Dermis blood vessel endothelial cell (primary cell): ENCODE measurements at regions not wholly inside any gene's neighbourhood (a gene's known extent, or its start where the extent isn't known, plus 50 kb on each side); places are given as distances from the start of the nearest gene placed in this dataset.

Source experiments
- DNase-seq: peaks from one replicate; pipeline ENCODE4 v3.0.0; 2010

- no peak for DNase-seq
Observed at GRCh38 chr9:135032041-135032835, 55.2 kb upstream of the OLFM1 start.

DNA sequence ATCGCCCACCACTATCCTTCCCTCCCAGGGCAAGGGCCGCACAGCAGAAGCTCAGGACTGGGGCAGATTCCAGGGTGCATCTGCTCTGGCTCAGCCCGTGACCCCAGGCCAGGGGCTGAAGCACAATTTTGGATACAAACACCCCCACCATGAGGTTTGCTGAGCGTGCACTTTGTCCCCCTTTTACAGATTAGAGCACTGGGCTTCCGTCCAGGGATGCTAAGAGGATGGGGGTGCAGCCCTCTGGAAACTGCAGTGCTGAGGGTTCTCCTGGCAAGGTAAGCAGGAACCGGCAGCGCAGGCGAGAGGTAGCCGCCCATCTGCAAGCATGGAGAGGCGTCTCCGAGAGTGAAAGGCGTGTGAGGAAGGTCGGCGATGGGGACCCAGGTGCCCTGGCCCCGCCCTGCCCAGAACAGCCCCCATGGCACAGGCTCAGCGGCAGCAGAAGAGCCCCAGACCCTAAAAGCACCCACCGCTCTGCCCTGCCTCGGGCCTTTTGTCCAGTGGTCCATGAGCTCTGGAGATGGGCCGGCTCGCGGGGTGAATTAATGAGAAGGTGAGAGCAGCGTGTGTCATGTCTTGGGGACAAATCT lies 54.5 kb upstream of the OLFM1 start:
- DNase-seq: no peak

DNA sequence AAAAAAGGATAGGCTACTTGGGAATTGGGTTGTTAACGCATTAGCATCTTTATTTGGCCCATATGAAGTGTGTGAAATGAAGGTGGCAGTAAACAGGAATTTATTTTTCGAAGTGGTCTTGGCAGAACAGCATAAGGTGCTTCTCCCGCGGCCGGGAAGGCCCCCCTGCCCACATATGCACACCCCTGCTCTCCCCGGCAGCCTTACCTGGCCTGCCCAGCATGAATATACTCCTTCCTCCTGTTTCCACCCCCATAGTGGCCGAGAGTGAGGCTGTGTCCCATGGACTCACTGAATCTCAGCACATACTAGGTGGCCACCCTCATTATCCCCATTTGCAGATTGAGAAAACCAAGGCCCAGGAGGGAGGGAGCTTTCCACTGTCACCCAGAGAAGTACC lies 54.0 kb upstream of the OLFM1 start:
- no peak for DNase-seq

- no peak for DNase-seq
Observed at GRCh38 chr9:135034106-135034505, 53.4 kb upstream of the OLFM1 start.

DNA sequence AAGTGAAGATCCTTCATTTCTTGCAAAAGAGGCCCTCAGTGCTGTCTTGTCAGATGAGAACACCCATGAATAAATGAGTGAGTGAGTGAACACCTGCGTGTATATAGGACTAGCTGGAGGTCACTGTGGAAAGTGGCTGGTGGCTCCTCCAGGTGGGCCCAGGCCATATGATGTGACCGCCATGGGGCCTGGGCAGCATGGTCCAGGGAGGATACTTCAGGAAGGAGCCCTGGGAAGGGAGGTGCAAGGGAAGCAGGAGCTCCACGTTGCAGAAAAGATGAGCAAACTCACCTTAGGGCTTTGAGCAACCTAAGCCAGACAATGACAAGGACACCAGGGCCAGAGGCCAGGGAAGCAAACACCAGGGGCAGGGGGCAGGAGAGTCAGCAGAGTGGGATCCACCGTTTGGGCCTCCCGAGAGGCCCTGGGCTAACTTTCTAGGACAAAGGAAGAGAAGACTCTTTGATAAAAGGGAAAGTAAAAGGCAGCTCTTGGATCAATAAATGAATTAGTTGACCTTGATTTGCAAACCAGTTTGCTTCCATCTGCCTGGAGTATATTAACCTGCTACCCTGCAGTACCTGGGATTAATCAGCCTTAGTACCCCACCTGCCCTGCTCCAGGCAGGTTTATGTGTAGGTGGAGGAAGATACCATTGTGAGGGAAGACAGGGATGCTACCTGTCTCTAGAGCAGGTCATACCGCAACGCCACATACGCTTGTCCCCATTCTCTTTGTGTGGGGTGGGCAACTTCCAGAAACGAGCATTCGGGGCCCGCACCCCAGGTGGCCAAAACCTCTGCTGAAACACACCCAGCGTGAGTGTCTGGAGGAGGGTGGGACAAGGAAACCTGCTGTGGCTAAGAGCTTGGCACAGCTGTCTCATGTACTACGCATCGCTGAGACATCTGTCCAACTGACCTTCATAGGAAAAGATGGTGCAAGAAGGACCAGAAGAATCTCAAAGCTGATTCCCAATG lies 51.4 kb upstream of the OLFM1 start:
- DNase-seq: no peak

DNA sequence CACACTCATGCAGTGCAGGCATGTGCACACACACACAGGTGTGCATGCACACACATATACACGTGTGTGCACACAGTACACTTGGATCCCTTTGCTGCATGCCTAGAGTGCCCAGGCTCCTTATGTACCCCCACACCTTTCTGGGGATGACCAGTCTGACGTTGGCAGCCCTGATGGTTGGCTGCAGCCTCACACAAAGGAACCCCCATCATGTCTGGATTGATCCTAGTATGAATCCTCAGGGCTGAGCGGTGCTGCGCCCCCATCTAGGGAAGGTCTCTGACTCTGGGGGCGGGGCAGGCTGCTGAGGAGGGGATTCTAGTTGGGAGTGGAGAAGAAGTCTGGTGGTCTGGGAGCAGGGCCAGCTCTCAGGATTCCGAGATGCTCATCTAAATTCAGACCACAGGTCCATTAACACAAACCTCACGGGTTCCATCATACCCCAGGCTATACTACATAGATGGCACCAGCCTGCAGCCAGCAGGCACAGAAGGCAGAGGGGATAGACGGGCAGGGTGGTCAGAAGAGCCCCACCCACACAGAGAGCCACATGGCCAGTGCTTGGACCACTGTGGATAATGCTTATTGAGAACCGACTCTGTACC lies 50.5 kb upstream of the OLFM1 start:
- DNase-seq: no peak

DNA sequence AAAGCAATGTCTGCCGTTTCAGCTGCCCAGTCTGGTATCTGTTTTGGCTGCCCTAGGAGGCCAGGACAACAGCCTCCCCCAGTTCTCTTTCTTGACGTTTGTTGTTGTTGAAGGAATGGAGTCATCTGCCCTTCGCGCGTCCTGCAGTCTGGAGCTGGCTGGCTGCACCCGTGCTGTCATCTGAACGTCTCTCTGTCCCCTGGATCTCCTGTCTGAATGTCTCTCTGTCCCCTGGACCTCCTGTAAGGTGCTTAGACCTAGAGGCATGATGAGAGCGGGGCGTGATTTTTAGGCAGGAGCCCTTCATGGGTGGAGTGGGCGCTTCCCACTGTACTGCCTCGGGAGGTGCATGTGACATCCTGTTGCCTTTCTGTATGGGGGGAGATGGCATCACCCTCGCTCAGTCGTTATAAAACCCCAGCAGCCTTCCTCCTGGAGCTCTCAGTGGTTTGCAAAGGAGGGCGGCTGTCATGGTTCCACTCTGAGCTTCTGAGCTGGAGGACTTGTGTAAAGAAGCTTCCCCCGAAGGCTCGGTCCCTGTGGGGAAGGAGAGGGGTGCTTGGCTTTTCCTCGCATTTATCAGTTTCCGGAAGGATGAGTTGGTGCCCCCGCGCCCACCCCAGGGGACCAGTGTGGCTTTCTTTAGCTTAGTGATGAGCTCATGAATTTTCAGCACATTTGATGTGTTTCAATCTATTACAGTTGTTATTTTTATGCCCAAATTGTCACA lies 49.8 kb upstream of the OLFM1 start:
- DNase-seq: no peak
